ENCODE measurements at regions not wholly inside any gene's neighbourhood (a gene's known extent, or its start where the extent isn't known, plus 50 kb on each side); places are given as distances from the start of the nearest gene placed in this dataset.

- TF ChIP-seq CTCF (conservative IDR thresholded peaks at IDR 0.05; ENCODE audit: low read depth, low read length) (no peak), EZH2phosphoT487 (IDR thresholded peaks at IDR 0.05; ENCODE audit: borderline replicate concordance, low read length) (no peak)
These were observed 358.5 kb upstream of the HNRNPA3 start for GRCh38 chr2:176854062-176854461.
